HFFc6 (cell line): ENCODE measurements at regions not wholly inside any gene's neighbourhood (a gene's known extent, or its start where the extent isn't known, plus 50 kb on each side); places are given as distances from the start of the nearest gene placed in this dataset.

Experiments used
- DNase-seq: peaks from one replicate; pipeline ENCODE4 v3.0.0-alpha.2; 2018
- H3K27ac Mint-ChIP-seq: 2 replicates; pipeline ENCODE4 v1.8.0; 2020; ENCODE audit warnings: mild to moderate bottlenecking, mixed read lengths
- H3K27me3 Mint-ChIP-seq: 2 replicates; pipeline ENCODE4 v1.8.0; 2021; ENCODE audit warnings: mild to moderate bottlenecking, moderate library complexity, mixed read lengths; ENCODE audit not compliant: insufficient read depth
- H3K36me3 Mint-ChIP-seq: 2 replicates; pipeline ENCODE4 v1.8.0; 2021; ENCODE audit warnings: low read depth, mixed read lengths
- H3K4me1 Mint-ChIP-seq: 2 replicates; pipeline ENCODE4 v1.8.0; 2020; ENCODE audit warnings: low read depth, mixed read lengths
- H3K4me3 Mint-ChIP-seq: 2 replicates; pipeline ENCODE4 v1.8.0; 2020; ENCODE audit warnings: mild to moderate bottlenecking, moderate library complexity, mixed read lengths
- H3K9me3 Mint-ChIP-seq: 2 replicates; pipeline ENCODE4 v1.8.0; 2020; ENCODE audit warnings: mild to moderate bottlenecking, mixed read lengths
- TF ChIP-seq, protein P1 (sequence below): fragments of 200-600 bp; sonication (generic); IDR thresholded peaks from 2 replicates; pipeline ENCODE4 v1.5.0; 2021; ENCODE audit warnings: antibody characterized with exemption, mild to moderate bottlenecking

- H3K27me3 Mint-ChIP-seq: no peaks in the 10 kb centered on the region; the same call in 1 of the 2 replicates
- H3K4me1 Mint-ChIP-seq: no peaks in the 10 kb centered on the region
- H3K9me3 Mint-ChIP-seq: peaks cover 50% of the 10 kb centered on the region
- H3K27ac Mint-ChIP-seq: no peak overlapping the region
- TF ChIP-seq, protein P1, sequence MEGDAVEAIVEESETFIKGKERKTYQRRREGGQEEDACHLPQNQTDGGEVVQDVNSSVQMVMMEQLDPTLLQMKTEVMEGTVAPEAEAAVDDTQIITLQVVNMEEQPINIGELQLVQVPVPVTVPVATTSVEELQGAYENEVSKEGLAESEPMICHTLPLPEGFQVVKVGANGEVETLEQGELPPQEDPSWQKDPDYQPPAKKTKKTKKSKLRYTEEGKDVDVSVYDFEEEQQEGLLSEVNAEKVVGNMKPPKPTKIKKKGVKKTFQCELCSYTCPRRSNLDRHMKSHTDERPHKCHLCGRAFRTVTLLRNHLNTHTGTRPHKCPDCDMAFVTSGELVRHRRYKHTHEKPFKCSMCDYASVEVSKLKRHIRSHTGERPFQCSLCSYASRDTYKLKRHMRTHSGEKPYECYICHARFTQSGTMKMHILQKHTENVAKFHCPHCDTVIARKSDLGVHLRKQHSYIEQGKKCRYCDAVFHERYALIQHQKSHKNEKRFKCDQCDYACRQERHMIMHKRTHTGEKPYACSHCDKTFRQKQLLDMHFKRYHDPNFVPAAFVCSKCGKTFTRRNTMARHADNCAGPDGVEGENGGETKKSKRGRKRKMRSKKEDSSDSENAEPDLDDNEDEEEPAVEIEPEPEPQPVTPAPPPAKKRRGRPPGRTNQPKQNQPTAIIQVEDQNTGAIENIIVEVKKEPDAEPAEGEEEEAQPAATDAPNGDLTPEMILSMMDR: no peak
- H3K4me3 Mint-ChIP-seq: no peak overlapping the region
- no peaks in the 10 kb centered on the region for H3K36me3 Mint-ChIP-seq
- no peak for DNase-seq
Observed at GRCh38 chr20:55200317-55200716, 724.9 kb downstream of the DOK5 start.

DNA sequence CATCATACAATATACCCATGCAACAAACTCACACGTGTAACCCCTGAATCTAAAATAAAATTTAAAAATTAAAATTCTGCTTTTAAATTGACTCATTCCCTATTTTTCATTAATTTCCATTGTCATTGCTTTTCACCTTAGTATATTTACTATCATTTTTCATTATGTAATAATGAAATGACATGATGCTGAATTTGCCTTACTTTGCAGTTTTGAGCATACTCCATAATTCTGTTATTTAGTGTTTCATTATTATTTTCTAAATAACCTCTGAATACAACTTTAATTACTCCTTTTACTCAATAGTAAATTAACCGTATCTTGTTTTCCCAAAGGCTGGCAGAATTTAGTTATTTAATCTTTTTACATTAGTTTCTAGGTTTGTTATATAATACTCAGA is 719.6 kb downstream of the DOK5 start:
- Mint-ChIP-seq H3K4me3 (no peak overlapping the region), H3K36me3 (no peaks in the 10 kb centered on the region), H3K4me1 (no peaks in the 10 kb centered on the region), H3K27ac (no peak overlapping the region), H3K27me3 (no peaks in the 10 kb centered on the region; the same call in 1 of the 2 replicates), H3K9me3 (peaks cover 37% of the 10 kb centered on the region)
- TF ChIP-seq, protein P1: no peak
- no peak for DNase-seq

DNA sequence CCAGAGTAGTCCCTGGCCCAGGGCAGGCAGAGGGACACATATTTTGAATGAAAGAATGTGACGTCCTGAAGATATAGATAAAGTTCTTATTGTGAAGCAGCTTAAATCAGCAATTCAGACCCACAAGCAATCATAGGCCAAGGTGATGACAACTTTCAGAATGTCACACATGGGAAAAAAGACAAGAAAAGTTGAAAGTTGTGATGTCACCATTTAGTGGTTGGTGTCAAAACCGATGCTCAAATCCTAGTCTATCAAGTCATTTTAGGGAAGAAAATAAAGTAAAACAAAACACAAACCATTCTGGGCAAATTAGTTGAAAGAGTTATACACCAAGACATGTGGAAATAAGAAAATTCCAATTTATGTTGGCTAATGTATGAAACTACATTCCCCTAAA is 710.8 kb downstream of the DOK5 start:
- no peak overlapping the region for H3K4me3 Mint-ChIP-seq

GRCh38 chr20:55175081-55175480 is 699.7 kb downstream of the DOK5 start:
- Mint-ChIP-seq H3K9me3 (peaks cover 31% of the 10 kb centered on the region), H3K27ac (no peak overlapping the region), H3K4me3 (no peak overlapping the region), H3K4me1 (no peaks in the 10 kb centered on the region), H3K36me3 (no peaks in the 10 kb centered on the region; the same call in 1 of the 2 replicates), H3K27me3 (no peaks in the 10 kb centered on the region)
- DNase-seq: no peak
- TF ChIP-seq, protein P1: no peak

More for the DNA sequence above, 710.8 kb downstream of the DOK5 start:
- Mint-ChIP-seq H3K27ac (no peak overlapping the region), H3K36me3 (0 out of 2 replicates have a peak, but pooled peaks cover 5% of the 10 kb centered on the region), H3K4me1 (no peaks in the 10 kb centered on the region), H3K27me3 (no peaks in the 10 kb centered on the region), H3K9me3 (peaks cover 48% of the 10 kb centered on the region)
- no peak for DNase-seq
- TF ChIP-seq, protein P1: no peak

GRCh38 chr20:55174635-55175034 is 699.2 kb downstream of the DOK5 start:
- H3K4me3 Mint-ChIP-seq: no peak overlapping the region
- H3K9me3 Mint-ChIP-seq: peaks cover 27% of the 10 kb centered on the region
- TF ChIP-seq, protein P1: no peak
- no peak overlapping the region for H3K27ac Mint-ChIP-seq
- H3K4me1 Mint-ChIP-seq: no peaks in the 10 kb centered on the region
- H3K27me3 Mint-ChIP-seq: no peaks in the 10 kb centered on the region
- no peaks in the 10 kb centered on the region for H3K36me3 Mint-ChIP-seq
- DNase-seq: no peak

DNA sequence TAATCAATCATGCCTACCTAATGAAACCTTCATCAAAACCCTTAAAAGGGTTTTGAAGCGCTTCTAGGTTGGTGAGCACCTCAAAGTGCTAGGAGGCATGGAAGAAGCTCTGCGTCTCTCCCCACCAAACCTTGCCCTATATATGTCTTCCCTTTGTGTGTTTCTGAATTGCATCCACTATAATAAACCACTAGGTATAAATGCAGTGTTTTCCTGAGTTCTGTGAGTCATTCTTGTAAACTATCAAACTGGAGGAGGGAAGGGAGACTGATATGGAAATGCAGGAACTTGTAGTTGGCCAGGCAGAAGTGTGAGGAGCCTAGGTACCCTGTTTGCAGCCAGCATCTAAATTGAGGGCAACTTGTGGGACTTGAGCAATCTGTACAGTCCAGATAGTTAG is 698.8 kb downstream of the DOK5 start:
- no peak for DNase-seq
- TF ChIP-seq, protein P1: no peak
- Mint-ChIP-seq H3K36me3 (no peaks in the 10 kb centered on the region), H3K9me3 (peaks cover 24% of the 10 kb centered on the region), H3K4me1 (no peaks in the 10 kb centered on the region), H3K27ac (no peak overlapping the region), H3K27me3 (no peaks in the 10 kb centered on the region), H3K4me3 (no peak overlapping the region)
